HCT116 (cell line): ENCODE measurements at regions not wholly inside any gene's neighbourhood (a gene's known extent, or its start where the extent isn't known, plus 50 kb on each side); places are given as distances from the start of the nearest gene placed in this dataset.

Source experiments
- EGR1 ChIP-seq: IDR thresholded peaks from 2 replicates; pipeline ENCODE4 v1.6.1; 2012; ENCODE audit warnings: low read depth
- EZH2 ChIP-seq: fragments of 200-600 bp; sonication (generic); IDR thresholded peaks from 2 replicates; pipeline ENCODE4 v1.6.1; 2017; ENCODE audit warnings: antibody characterized with exemption, mixed run types
- EZH2phosphoT487 ChIP-seq: fragments of 200-600 bp; IDR thresholded peaks from 2 replicates; pipeline ENCODE4 v1.6.1; 2018; ENCODE audit warnings: antibody characterized with exemption, borderline replicate concordance
- JUND ChIP-seq: IDR thresholded peaks from 2 replicates; pipeline ENCODE4 v1.6.1; 2012
- POLR2A ChIP-seq: IDR thresholded peaks from 2 replicates; pipeline ENCODE4 v1.7.0; 2011; ENCODE audit warnings: borderline replicate concordance; ENCODE audit not compliant: insufficient read depth, insufficient read length; ENCODE audit errors: extremely low read depth
- POLR2AphosphoS5 ChIP-seq: IDR thresholded peaks from 2 replicates; pipeline ENCODE4 v1.6.1; 2011; ENCODE audit warnings: mild to moderate bottlenecking, low read depth, low read length, moderate library complexity
- RAD21 ChIP-seq: IDR thresholded peaks from 2 replicates; pipeline ENCODE4 v1.6.1; 2012; ENCODE audit warnings: low read depth, mild to moderate bottlenecking
- SP1 ChIP-seq: IDR thresholded peaks from 2 replicates; pipeline ENCODE4 v1.6.1; 2012; ENCODE audit warnings: low read depth
- SRF ChIP-seq: IDR thresholded peaks from 2 replicates; pipeline ENCODE4 v1.6.1; 2012; ENCODE audit warnings: low read depth
- YY1 ChIP-seq: IDR thresholded peaks from 2 replicates; pipeline ENCODE4 v1.6.1; 2011; ENCODE audit warnings: low read length, low read depth, moderate library complexity, mild to moderate bottlenecking; ENCODE audit not compliant: insufficient replicate concordance; ENCODE audit errors: extremely low read depth
- ZNF274 ChIP-seq: fragments of 200-500 bp; sonication (Bioruptor generic); IDR thresholded peaks from 2 replicates; pipeline ENCODE4 v1.6.1; 2014; ENCODE audit warnings: mild to moderate bottlenecking, low read depth, low read length, inconsistent platforms
- TF ChIP-seq, protein P1 (sequence below), 3 experiments: fragments of 200-600 bp in 1 of 3; sonication (generic) in 1 of 3; IDR thresholded peaks in 2 of 3; conservative IDR thresholded peaks in 1 of 3; 2 replicates each; pipeline ENCODE4 v1.5.1; 2012 to 2017; ENCODE audit warnings: low read depth in 2 of 3, low read length in 2 of 3, antibody characterized with exemption in 1 of 3, borderline replicate concordance in 1 of 3, control low read depth in 1 of 3, mild to moderate bottlenecking in 1 of 3, mixed read lengths in 1 of 3, mixed run types in 1 of 3, moderate library complexity in 1 of 3; ENCODE audit not compliant: insufficient read depth in 1 of 3
- TF ChIP-seq, protein P2 (sequence below): IDR thresholded peaks from 2 replicates; pipeline ENCODE4 v1.6.1; 2011; ENCODE audit warnings: mild to moderate bottlenecking, low read length, moderate library complexity; ENCODE audit not compliant: insufficient replicate concordance; ENCODE audit errors: extremely low read depth
- TF ChIP-seq, protein P3 (sequence below): IDR thresholded peaks from 2 replicates; pipeline ENCODE4 v1.6.1; 2012; ENCODE audit warnings: low read depth

DNA sequence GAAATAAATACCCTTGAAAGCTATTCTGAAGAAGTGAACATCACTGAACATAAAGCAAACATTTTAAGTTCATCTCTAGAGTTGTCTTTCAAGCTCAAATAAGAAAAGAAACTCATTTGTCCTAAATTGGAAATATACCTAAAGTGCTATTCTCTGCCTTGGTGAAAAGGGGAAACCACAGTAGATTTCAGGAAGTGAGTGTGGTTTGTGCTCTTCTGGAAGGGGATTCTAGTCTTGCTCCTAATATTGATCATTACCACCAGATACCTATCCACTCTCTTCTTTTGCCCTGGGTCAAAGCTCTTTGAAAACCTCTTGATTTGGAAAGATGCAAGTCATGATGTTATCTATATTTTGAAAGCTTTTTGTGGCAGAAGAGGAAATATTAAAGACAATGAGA lies 798.1 kb downstream of the ADGRL2 start:
- TF ChIP-seq POLR2A (no peak), EZH2 (no peak), SRF (no peak), POLR2AphosphoS5 (no peak), YY1 (no peak), RAD21 (no peak), ZNF274 (no peak), SP1 (no peak), EGR1 (no peak), JUND (no peak), EZH2phosphoT487 (no peak)
- TF ChIP-seq, protein P1, sequence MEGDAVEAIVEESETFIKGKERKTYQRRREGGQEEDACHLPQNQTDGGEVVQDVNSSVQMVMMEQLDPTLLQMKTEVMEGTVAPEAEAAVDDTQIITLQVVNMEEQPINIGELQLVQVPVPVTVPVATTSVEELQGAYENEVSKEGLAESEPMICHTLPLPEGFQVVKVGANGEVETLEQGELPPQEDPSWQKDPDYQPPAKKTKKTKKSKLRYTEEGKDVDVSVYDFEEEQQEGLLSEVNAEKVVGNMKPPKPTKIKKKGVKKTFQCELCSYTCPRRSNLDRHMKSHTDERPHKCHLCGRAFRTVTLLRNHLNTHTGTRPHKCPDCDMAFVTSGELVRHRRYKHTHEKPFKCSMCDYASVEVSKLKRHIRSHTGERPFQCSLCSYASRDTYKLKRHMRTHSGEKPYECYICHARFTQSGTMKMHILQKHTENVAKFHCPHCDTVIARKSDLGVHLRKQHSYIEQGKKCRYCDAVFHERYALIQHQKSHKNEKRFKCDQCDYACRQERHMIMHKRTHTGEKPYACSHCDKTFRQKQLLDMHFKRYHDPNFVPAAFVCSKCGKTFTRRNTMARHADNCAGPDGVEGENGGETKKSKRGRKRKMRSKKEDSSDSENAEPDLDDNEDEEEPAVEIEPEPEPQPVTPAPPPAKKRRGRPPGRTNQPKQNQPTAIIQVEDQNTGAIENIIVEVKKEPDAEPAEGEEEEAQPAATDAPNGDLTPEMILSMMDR (IDR thresholded peaks at IDR 0.05 in 2 of 3, conservative IDR thresholded peaks at IDR 0.05 in 1 of 3; ENCODE audit: borderline replicate concordance in 1 of 3, insufficient read depth in 1 of 3, low read depth in 2 of 3, low read length in 2 of 3), result no peak
- TF ChIP-seq, protein P2, sequence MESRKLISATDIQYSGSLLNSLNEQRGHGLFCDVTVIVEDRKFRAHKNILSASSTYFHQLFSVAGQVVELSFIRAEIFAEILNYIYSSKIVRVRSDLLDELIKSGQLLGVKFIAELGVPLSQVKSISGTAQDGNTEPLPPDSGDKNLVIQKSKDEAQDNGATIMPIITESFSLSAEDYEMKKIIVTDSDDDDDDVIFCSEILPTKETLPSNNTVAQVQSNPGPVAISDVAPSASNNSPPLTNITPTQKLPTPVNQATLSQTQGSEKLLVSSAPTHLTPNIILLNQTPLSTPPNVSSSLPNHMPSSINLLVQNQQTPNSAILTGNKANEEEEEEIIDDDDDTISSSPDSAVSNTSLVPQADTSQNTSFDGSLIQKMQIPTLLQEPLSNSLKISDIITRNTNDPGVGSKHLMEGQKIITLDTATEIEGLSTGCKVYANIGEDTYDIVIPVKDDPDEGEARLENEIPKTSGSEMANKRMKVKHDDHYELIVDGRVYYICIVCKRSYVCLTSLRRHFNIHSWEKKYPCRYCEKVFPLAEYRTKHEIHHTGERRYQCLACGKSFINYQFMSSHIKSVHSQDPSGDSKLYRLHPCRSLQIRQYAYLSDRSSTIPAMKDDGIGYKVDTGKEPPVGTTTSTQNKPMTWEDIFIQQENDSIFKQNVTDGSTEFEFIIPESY, result no peak
- TF ChIP-seq, protein P3, sequence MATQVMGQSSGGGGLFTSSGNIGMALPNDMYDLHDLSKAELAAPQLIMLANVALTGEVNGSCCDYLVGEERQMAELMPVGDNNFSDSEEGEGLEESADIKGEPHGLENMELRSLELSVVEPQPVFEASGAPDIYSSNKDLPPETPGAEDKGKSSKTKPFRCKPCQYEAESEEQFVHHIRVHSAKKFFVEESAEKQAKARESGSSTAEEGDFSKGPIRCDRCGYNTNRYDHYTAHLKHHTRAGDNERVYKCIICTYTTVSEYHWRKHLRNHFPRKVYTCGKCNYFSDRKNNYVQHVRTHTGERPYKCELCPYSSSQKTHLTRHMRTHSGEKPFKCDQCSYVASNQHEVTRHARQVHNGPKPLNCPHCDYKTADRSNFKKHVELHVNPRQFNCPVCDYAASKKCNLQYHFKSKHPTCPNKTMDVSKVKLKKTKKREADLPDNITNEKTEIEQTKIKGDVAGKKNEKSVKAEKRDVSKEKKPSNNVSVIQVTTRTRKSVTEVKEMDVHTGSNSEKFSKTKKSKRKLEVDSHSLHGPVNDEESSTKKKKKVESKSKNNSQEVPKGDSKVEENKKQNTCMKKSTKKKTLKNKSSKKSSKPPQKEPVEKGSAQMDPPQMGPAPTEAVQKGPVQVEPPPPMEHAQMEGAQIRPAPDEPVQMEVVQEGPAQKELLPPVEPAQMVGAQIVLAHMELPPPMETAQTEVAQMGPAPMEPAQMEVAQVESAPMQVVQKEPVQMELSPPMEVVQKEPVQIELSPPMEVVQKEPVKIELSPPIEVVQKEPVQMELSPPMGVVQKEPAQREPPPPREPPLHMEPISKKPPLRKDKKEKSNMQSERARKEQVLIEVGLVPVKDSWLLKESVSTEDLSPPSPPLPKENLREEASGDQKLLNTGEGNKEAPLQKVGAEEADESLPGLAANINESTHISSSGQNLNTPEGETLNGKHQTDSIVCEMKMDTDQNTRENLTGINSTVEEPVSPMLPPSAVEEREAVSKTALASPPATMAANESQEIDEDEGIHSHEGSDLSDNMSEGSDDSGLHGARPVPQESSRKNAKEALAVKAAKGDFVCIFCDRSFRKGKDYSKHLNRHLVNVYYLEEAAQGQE, result no peak
